ENCODE measurements at regions not wholly inside any gene's neighbourhood (a gene's known extent, or its start where the extent isn't known, plus 50 kb on each side); places are given as distances from the start of the nearest gene placed in this dataset.

DNA sequence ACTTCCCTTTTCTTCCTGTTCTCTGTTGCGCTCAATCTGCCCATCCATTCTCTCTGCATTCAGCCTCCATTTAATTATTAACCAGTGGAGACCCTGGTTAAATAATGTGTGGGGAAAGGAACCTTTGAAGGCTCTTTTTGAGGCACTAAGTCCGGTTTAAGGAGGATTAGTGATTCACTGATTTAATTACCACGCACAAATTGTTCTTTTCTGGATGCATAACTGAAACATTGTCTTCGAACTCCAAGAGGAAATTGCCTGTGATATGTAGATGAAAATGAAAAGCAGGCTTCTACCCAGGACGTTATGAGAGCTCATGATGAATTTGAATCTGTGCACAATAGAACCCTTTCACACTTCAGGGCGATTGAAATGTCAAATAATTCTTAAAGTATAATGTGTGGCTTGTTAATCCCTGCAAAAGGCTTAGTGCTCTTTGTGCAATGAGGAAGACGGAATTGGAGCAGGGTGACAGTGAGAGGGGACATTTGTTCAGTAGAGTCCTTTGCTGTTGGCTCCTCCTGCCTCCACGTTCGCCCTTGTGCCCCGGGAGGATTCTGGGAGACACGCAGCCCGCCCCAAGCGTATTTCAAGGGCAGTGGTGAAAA is 51.1 kb upstream of the ZNF236 start:
- DNase-seq = no peak

DNA sequence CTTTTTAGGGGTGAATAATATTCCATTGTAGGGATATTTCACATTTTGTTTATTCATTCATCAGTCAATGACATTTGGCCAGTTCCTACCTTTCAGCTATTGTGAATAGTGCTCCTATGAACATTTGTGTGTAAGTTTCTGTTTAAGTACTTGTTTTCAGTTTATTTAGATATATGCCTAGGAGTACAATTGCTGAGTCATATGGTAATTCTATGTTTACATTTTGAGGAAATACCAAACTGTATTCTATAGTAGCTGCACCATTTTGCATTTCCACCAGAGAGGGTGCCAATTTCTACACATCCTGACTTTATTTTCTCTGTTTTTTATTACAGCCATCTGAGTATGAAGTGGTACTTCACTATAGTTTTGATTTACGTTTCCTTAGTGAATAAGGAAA is 54.4 kb upstream of the ZNF236 start:
- no peak for DNase-seq

DNA sequence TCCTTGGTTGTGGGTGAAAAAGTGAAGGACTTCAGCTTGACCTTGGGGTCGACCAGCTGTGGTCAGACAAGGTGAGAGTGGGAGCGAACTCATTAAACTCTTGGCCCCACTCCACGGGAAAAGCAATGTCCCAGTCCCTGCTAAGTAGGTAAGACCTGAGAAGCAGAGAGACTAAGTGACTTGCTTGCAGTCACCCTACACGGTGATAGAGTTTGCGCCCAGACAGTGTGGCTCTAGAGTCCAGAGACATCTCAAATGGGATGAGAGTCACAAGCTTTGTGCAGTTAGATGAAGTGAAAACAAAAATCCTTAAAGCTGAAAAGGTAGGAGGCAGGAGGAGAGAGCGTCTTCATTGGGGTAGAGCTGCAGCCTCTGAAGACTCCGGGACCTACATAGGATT is 55.9 kb upstream of the ZNF236 start:
- DNase-seq = no peak

DNA sequence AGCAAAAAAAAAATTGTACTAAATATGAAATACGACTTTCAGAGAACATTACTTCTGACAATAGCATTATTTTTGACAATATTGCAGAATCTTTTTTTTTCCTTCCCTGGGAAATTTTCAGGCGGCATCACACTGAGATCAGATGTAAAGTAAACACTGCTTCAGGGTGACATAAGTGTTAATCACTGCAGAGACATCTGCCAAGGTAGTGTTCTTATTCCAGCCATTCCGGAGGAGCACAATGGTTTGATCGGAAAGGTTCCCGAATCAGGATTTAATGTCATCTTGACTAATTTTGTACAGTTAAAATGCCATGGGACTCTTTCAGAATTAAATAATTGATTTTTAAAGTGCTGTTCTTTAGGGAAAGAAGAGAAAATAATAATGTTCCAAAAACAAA is 56.7 kb upstream of the ZNF236 start:
- DNase-seq = no peak

DNA sequence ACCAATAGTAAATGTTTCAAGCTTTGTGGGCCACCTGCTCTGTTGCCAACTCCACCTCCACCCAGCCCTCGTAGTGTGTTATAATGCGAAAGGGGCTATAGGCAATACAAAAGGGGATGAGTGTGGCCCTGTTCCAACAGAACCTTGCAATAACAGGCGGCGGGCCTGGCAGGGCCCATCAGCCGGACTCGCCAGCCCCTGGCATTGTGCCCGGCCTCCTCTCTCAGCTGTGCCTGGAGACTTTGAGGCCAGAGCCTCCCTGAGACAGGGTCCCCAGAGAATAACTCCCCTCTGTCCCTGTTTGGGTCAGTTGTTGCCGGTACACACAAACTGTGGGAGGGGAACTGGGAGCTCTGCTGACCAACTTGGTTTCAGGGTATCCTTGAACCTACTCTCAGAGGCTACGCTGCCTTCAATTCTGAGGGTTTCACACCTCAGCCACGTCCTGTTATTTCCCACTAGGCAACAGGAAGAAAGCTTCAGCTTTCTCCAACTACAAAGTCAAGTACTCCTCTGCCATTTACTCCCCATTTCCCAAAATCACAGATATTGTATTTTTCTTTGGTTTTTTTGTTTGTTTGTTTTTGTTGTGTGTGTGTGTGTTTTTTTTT is 58.0 kb upstream of the ZNF236 start:
- no peak for DNase-seq

DNA sequence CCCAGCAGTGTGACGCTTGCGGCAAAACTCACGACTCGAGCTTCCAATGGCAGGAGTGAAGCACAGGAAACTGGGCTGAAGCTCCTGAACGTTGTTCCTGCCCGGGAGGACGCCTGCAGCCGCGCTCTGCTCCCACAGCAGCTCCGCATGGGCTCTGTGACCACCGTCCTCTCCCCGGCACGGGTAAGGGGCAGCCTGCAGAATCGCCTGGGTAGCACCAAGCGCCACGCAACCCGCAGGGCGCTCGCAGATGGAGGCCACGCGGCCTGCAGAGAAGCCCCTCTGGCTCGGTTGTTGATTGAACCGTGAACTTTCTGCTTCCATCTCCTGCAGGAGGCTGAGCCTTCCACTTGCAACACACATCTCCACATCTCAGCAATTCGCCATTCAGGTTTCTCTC is 63.3 kb upstream of the ZNF236 start:
- no peak for DNase-seq

DNA sequence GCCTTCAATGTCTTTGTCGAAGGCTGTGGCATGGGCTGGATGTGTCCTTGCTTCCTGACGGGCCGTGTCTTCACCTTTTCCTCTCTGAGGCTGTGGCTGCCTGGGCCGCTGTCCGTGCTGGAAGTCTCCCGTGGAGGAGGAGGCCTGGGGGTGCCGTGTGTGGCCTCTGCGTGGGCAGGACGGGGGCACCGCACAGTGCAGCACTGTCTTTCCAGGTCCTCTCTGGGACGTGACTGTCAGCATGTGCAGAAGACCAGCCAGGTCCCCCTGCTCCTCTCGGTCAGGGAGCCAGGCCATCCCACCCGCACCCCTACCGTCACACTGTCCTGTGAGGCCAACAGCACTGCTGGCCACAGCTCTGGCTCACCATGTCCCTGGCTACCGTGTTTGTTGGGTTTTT is 64.4 kb upstream of the ZNF236 start:
- DNase-seq = no peak

DNA sequence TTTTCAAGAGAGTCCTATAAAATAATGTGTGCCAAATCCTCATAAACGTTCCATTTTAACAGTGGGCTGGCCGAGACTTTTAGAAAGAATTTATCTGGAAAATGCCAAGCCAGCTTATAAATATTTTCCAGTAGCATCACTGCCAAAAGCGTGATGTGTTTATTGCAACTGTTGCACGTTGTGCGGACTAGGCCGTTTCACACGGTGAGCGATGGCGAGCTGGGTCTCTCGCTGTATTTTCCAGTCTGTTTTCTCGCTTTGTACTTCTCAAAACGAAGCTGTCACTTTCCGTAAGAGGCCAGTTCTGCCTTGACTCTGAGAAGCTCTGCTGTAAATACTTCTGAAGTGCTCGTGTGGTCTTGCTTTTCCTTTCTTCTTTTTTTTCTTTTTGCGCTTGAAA is 65.0 kb upstream of the ZNF236 start:
- no peak for DNase-seq

DNA sequence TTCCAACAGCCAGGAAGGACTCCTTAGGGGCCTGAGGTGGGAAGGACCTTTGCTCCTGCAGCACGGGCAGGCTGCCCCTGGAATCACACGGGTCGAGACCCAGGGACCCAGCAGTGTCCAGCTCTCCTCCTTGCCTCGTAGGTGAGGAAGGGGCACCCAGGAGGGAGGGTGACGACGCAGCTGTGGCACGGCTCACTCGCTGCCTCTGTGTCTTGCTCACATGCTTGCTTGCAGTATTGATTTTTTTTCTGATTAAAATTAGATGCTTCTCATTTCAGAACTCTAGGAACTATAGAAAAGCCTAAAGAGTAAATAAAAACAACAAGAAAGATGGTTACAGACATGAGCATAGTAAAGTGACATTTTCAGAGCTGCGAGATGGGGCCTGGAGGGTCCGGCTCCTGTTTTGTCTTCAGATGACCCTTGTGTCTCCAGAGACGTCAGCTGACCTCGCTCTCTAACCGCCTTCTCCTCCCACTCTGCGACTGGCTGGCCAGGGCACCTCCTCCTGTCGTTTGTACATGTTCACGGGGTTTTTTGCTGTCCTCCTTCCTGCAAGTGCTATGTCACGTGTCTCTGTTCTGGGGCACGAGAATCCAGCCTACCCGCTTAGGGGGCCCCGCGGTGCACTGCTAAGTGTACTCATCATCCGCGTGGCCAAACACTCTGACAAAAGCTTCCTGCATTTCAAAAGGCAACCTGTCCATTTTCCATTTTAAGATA is 65.7 kb upstream of the ZNF236 start:
- no peak for DNase-seq

DNA sequence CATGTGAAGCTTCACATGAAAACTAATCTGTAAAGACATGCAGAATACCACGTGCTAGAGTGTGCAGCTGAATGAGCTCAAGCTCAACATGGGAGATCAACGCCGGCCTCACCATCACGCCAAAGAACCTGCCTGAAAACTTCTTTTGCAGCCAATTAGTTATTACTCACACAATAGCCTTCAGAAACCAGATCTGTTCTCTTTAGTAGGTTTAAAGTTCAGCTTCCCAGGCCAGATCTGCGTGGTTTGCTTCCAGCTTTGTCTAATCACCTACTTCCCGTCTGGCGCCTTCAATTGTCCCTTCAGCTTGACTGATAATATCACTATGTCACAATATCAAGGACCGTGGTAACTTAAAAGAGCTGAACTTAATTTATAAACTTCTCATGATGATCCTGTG is 68.0 kb upstream of the ZNF236 start:
- DNase-seq = no peak

DNA sequence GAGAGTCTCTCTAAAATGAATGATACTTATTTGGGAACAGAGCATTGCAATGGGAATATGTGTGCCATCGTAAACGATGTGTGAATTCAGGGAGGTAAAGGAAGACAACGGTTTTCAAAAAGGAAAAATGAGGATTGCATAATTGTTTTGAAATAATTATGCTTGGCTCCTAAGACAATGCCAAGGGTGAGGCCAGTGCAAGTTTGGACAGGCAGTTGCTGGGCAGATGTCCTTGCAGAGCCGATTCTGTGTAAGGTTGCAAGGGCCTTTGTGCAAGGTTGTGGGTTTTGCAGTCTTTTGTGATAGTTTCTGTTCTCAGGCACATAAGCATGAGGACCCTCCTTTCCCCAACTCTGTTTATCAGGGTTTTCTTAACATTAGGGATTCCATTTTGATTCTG is 70.0 kb upstream of the ZNF236 start:
- no peak for DNase-seq

DNA sequence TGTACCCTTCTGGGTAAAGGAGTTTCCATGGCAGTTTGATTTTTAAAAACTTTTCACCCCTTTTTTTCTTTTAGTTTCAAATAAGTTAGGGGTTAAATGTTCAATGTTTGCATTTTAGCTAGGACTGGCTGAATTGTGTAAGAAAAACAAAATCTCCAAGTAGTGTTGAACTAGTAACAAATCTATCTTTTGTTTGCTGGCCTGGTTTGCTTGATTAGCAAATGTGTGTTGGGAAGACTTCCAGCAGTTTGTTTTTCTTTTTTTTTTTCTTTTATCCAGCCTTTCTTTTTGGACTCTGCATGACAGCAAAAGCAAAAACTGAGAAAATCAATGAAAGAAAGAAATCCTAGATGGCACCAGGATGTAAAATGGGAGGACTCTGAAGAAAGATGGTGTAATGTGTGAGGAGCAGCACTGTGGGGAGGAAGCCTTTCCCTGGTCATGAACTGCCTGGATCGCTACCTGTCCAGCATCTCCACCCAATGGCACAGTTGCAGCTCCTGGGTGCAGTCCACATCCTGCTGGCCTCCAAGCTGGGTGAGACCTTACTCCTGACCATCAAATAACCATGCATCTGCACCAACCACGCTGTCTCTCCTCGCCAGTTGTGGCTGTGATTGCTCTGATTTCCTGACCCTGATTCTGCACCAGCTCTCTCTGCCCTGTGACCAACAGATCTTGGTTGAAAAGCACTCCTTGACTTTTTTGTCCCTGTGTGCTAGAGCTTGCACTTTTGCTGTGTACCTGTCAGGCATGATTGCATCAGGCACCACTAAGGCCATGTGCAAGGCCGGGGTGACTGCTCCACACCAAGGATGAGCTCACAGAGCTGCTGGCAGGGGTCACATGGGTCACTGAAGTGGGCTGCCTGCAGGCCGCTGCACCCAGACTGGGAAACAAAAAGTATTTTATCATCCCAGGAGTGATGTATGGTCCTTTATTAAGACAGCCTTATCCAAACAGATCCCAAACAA is 71.2 kb upstream of the ZNF236 start:
- DNase-seq = no peak

DNA sequence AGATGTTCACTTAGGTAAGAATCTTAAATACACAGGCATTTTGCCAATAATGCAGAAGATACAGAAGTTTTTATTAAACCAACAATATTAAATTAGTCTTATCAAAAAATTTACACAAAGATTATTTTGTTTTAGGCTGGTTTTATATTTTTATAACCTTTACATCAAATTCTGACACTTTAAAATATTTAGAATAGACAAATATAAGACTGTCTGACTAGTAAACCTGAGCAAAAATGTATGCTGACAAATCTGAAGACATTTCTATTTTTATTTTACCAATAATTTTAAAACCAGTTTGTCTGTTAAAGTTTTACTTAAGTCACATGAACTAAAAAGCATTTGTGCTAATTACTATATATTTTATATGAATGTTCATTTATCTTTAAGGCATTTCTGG is 72.1 kb upstream of the ZNF236 start:
- no peak for DNase-seq

DNA sequence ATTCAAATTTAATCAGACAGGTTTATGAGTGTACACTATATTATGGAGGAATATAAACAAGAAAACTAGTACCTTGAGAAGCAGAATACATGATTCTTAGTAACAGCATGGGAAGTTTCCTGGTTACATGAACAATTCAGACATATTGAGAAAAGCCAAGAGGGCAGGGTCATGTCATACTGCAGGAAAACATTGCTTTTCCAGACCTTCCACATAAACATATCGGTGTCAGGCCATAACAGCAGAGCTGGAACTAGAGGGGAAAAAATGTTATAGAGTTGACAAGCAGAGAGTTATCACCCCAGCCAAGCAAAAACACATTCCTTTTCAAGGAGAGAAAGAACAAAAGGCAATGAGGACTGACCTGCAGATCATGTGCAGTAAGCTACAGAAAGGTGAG is 74.7 kb upstream of the ZNF236 start:
- DNase-seq = no peak

DNA sequence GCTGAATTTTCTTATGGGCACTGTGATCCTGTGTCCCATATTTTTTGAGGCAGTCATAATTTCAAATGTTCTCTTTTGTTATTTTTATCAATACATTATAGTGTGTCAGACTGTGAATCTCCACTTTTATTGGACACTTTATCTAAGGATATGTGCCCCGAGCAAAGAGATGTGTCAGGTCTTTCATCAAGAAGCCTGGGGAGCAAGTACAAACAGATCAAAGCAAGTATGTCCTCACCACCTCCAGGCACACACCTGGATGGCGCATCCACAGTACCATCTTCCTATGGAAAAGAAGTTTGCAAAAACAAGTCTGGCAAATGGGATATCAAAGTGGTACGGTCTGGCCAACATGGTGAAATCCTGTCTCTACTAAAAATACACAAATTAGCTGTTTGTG is 81.0 kb upstream of the ZNF236 start:
- DNase-seq = no peak

DNA sequence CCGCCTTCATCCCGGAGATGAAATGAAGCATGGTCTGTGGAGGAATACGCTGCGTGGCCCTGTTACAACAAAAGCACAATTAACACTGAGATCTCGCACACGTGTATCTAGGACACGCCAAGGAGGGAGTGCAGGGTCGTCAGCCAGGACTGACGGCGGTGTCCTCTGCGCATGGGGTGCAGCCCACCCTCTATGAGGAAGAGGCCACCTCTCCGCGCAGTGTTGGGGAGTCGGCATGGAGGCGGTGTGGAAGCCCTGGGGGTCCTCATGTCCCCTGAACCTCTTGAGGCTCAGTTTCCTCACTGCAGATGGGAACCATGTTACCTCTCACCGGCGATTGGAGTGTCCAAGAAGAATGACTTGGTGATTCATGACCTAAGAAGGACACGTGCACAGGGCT is 86.0 kb upstream of the ZNF236 start:
- no peak for DNase-seq

DNA sequence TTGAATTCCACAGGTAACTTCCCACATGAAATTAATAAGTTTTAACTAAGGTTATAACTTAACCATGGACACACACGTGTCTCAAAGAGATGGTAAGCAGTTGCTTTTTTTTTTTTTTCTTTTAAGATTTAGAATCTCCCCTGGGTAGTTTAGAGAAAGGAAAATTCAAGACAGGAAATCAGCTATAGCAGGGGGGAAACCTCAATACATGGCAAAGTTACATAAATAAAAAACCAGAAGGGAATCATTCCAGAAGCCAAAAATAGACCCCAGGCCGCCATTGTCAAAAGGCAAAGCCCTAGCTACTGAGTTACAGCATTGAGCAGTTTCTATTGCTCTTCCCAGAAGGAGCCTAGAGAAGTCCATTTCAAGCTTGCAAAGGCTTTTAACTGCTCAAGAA is 91.5 kb upstream of the ZNF236 start:
- DNase-seq = no peak

DNA sequence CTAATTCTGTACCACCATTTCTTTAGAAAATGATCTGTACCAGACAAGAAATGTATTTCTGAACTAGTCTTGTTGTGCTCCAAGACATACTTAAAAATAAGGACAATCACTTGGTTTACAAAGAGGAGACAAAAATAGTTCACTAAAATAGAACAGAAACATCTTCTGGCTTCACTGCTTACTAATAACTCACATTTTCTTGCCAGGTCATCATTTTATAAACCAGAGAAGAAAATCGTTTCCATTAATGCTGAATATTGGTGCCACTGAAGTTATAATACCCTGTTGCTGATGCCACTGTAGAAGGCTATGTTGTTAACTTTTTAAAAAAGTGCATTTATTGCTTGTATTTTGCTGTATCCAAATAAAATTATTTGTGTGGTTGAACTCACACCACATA is 94.8 kb upstream of the ZNF236 start:
- DNase-seq = no peak

DNA sequence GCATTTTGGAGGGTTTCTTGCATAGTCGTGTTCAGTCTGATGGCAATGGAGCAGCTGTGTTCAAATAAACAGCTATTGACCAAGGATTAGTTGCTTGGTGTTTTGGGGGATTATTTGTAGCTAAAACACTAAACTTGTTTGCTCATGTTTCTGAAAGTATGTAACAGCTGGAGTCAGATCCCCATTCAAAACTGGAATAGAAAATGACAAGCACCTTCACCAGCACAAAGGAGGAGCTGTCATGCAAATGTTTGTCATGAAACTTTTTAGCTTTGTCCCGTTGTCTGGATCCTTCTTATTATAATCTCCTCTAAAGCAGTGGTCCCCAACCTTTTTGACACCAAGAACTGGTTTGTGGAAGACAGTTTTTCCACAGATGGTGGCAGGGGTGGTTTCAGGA is 96.9 kb upstream of the ZNF236 start:
- no peak for DNase-seq

DNA sequence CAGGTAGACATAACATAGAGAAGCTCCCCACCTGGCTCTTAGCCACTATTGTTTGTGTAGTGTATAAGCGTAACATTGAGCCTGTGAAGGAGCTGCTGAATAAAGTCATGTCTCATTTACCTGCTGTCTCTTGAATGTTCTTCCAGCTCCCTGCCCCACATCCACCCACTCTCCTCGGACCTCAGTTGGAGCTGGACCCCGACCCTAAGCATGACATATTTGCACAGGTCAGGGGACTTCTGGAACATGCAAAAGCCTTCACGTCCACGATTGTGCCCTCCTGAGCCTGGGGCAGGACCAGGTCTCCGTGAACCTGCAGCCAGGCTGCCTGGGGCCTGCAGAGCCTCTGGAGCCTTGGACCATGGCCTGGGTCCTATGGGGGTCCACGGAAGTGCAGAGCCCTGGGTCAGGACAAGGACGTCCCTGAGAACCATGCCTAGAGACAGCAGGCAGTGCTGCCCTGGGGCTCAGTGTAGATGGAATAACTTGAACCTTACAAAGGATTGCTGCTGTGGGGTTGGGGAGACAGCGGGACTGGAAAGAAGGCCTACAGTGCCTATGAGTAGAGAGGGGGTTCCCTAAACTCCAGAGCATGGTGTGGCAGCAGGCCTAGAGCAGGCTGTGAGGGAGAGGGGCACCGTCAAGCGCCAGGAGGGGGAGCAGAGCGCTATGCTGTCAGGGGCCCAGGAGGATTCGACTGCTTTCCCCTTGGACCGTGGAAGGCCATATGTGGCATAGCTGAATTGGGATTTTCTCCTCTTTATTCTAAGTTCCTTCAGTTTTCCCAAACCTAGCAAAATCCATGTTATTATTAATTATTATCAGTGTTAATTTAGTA is 99.9 kb upstream of the ZNF236 start:
- DNase-seq = no peak

DNA sequence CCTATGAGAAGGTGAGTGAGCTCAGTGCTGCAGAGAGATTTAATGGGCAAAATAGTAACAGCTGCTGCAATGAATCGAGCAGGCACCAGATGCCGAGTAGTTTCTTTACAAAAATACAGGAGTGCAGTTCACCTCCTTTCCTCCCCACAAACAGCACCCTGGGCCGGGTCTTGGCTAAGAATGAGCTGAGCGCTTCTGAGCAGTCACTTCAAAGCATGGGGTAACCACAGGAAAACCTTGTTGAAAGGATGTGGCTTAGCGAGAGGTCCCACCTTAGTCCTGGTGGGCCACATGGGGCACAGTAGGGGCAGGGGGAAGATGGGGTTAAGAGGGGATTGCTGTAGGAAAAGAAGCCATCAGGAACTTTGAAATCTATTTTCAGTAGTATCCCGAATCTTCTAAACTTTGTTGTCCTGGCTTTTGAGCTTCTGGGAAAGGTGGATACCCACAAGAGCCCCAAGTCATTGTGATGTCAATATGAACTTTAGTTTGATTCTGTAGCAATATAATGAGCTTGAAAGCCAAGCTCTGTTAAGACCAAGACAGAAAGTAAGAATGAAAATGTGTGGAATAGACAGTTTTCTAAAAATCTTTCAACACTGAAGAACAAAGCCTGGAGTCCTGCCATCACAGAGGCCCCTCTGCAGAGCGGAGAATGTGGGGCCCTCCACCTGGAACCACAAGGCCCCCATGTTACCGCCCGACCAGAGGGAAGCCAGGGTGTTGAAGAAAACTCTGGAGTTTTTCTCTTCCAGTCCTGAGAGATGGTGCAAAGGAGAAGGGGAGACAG is 101.0 kb upstream of the ZNF236 start:
- DNase-seq = no peak

DNA sequence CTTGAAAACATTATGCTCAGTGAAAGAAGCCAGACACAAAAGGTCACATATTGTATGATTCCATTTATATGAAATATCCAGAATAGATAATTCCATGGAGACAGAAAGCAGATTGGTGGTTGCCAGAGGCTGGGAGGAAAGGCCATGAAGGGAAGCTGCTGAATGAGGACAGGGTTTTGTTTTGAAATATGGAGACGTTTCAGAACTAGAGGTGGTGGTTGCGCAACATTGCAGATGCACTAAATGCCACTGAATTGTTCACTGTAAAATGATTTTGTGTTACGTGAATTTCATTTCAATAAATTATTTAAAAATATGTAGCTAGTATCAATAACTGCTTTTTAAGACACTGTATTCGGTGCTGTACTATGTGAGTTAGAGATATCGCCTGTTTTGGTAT is 101.7 kb upstream of the ZNF236 start:
- DNase-seq = no peak

All from 8988T (cell line).